Epithelial cell of esophagus (primary cell): ENCODE measurements at regions not wholly inside any gene's neighbourhood (a gene's known extent, or its start where the extent isn't known, plus 50 kb on each side); places are given as distances from the start of the nearest gene placed in this dataset.

Experiments
- DNase-seq: peaks from one replicate; pipeline ENCODE4 v3.0.0; 2010; ENCODE audit warnings: low read depth
- H3K4me3 ChIP-seq: 2 replicates; pipeline ENCODE4 v1.5.1; 2011; ENCODE audit warnings: mild to moderate bottlenecking, low read length, control low read depth
- CTCF ChIP-seq: IDR thresholded peaks from 2 replicates; pipeline ENCODE4 v1.5.1; 2011; ENCODE audit warnings: low read depth, mild to moderate bottlenecking, low read length, control low read depth, inconsistent platforms; ENCODE audit not compliant: insufficient read depth; ENCODE audit errors: missing control alignments

- no peak for TF ChIP-seq CTCF
- H3K4me3 ChIP-seq, result no peak overlapping the region
- DNase-seq, result no peak
Observed at GRCh38 chr21:35548904-35549615, 500.0 kb upstream of the RUNX1 start.

DNA sequence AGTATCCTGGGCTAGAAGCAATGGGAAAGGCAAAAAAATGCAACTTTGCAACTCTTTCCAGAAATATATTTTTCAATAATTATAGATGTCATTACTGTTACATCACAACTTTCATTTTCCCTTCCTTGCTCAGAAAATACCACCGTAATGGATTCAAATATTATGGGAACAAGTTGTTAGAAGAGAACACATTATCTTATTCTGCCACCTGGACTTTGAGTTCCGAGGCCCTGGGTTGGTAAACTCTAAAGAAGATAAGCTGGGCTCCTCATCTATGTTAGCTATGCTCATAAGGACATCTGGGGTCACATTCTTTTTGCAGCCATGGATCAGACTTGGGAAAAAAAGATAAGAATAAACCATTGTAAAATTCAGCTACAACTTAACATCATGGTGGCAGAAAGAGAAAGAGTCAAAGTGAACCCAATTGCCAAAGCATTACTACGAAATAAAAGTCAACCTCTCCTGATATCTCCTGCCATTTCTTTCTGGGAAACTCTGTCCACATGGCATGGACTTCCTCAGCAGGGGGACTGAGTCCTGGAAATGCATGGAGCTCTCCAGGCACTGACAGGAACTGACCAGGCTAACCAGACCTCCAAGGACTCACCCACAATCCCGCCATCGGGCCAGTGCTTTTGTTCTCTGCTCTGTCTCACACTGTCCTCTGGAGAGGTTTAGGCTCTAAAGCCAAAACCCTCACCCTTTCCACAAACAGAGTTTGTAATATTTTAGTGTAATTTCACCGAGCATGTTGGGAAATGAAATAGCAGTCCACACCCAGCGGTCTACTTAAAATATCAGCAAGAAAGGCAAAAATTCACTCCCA is 499.1 kb upstream of the RUNX1 start:
- no peak for TF ChIP-seq CTCF
- no peak overlapping the region for H3K4me3 ChIP-seq
- DNase-seq, result no peak

DNA sequence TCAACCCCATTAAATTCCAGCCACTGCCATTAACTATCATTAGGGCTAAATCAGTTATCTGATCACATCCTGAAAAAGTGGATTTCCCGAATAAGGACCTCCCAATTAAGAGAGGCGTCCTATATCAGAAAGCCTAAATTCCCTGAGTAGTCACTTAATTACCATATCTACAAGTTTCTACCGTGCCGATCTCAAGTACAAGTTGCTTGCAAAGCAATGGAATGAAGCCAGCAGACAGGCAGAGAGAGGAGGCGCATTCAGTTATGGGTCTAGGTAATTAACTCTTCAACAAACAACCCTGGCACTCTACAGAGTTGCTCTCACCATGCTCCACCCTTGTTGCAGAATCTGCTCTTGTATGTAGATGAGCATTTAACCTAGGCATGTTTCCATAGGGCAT is 494.6 kb upstream of the RUNX1 start:
- TF ChIP-seq CTCF, result no peak
- DNase-seq, result no peak
- H3K4me3 ChIP-seq, result no peak overlapping the region

DNA sequence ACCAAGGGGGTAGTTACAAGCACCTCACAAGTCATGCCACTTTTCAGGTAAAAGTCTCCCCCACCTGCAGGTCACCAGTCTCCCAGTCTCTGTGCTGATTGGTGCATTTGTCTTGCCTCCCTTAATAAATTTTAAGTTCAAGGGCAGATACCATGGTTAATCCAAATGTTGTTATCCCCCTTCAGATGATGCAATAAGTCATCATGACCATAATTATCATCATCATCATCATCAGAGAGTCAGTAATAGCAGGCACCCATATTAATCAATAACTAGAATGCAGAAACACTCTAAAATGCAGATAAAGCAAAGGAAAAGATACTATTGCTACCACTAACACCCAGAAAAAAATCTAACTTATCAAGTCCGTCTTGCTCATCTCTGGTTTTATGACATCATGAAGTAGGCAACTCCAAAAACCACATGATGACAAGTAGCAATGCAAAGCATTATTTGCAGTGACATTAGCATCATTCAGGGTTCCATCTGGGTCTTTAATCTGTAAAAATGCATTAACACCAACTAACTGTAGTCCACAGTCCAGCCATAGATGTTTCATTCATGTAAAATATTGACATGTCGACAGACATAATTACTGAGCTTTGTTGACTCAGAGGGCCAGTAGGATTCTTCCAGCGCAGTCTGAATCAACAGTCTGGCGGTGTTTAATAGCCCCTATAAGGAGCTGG is 492.0 kb upstream of the RUNX1 start:
- DNase-seq, result peak; percentile 8
- no peak for TF ChIP-seq CTCF

DNA sequence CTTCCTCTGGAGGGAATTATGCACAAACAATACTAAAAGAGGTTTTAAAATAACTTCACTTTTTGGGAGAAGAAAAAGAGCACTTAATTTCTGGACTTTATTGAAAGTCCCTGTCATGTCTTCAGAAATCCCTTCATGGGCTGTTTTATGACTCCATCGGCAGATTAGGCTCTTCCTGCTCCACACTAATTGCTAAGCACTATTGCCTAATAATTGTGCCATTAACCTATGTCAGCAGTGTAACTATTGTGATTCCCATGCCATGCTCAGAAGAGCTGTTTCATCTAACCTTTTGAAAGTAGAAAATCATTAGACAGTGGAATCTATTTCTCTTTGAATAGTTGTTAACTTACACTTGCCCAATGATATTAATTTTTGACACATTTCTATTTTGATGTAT is 489.3 kb upstream of the RUNX1 start:
- DNase-seq, result peak; percentile 20
- TF ChIP-seq CTCF, result no peak
- H3K4me3 ChIP-seq, result no peak overlapping the region

More for the DNA sequence above, 492.0 kb upstream of the RUNX1 start:
- H3K4me3 ChIP-seq, result no peak overlapping the region

DNA sequence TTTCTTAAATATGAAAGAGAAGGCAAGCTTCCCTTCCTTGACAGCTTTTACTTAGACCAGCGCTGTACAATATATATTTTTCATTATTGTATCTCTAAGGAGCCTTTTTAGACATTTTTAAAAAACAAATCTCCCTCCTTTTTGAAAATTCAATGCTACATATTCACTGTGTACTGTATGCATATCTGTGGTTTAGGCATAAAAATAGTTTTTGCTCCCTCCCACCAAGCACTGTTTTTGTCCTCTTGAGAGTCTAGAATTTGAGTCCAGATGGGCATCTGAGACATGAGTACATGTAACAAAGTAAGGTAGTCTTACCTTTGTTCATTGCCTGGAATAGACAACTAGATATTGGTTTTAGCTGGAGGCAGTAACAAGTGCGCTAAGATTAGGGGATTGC is 488.5 kb upstream of the RUNX1 start:
- no peak for DNase-seq
- TF ChIP-seq CTCF, result no peak
- no peak overlapping the region for H3K4me3 ChIP-seq
